MV-4-11 (cell line): ENCODE measurements at regions not wholly inside any gene's neighbourhood (a gene's known extent, or its start where the extent isn't known, plus 50 kb on each side); places are given as distances from the start of the nearest gene placed in this dataset.

Experiments used
- DNase-seq: peaks from one replicate; lab custom pipeline; 2025; lab: John Stamatoyannopoulos, UW

DNA sequence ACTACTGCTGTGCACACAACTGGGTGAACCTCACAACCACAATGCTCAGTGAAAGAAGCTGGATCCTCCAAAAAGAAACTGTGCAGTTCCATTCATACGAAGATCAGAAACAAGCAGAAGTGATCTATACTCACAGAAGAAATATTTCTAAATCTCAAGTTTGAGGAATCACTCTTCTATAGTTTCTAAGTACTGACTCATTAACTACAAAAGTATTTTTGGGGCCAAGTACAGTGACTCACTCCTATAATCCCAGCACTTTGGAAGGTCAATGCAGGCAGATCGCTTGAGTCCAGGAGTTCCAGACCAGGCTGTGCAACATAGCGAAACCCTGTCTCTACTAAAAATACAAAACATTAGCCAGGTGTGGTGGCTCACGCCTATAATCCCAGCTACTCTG, 51.3 kb upstream of the RELL1 start:
- peak; percentile 80 for DNase-seq
